C1 segment of cervical spinal cord (tissue), 14 donors: ENCODE measurements at regions not wholly inside any gene's neighbourhood (a gene's known extent, or its start where the extent isn't known, plus 50 kb on each side); places are given as distances from the start of the nearest gene placed in this dataset.

ENCODE experiments used
- DNase-seq, 14 donors: peaks; one replicate each; lab custom pipeline; 2025; lab: John Stamatoyannopoulos, UW

GRCh38 chr2:236689981-236690380, 120.4 kb downstream of the ACKR3 start:
- DNase-seq, result no peak

GRCh38 chr2:236690726-236691125, 121.1 kb downstream of the ACKR3 start:
- no peak for DNase-seq

DNA sequence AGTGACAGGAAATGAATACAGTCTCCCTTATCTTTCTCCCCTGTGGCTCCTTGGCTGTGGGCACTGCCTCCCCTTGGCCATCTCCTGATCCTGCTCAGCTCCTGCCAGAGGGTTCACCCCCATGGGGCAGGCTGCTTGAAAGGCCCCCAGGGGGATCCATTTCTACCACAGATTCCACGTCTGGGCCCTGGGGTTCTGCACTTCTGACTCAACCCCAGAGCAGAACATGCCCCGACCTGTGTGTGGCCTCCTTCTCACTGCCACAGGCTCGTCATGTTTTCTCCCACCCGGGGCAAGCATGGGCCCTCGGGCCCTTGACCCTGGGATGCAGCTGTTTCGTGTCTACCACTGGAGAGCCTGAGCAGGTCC, 122.2 kb downstream of the ACKR3 start:
- no peak for DNase-seq

DNA sequence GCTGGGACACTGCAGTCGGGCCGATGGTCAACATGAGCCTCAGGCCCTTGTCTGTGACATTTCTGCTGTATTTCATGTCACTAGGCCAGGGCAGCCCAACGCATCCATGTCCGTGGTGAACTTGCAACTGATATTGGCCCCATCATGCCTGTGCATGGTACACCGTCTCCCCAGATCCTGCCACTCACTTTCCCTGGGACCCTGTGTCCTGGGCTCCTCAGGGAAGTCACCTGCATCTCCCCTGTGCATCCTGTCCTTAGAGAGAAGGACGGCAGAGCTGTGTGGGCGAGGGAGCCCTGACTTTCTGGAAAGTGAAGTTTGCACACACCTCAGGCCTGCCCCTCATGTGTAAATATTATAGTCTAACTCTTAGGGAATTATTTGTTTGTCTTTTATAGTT, 123.3 kb downstream of the ACKR3 start:
- no peak for DNase-seq

DNA sequence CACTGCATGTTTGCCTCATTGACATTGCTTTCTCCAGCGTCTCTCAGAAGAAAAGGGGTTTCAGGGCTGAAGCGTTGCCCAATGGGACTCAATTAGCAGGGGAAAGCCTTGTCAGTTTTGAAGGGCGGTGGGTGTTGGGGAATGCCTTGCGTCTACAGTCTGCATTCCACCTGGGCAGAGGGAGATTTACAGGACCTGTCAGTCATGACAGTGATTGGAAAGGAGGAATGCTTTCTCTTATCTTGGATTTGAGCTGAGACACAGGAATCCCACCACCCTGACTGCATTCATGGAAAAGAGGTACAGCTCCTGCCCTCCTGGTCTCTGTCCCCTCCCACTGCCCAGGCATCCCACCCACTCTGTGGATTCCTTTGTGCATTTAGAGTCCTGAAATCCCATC, 123.9 kb downstream of the ACKR3 start:
- DNase-seq, result no peak

DNA sequence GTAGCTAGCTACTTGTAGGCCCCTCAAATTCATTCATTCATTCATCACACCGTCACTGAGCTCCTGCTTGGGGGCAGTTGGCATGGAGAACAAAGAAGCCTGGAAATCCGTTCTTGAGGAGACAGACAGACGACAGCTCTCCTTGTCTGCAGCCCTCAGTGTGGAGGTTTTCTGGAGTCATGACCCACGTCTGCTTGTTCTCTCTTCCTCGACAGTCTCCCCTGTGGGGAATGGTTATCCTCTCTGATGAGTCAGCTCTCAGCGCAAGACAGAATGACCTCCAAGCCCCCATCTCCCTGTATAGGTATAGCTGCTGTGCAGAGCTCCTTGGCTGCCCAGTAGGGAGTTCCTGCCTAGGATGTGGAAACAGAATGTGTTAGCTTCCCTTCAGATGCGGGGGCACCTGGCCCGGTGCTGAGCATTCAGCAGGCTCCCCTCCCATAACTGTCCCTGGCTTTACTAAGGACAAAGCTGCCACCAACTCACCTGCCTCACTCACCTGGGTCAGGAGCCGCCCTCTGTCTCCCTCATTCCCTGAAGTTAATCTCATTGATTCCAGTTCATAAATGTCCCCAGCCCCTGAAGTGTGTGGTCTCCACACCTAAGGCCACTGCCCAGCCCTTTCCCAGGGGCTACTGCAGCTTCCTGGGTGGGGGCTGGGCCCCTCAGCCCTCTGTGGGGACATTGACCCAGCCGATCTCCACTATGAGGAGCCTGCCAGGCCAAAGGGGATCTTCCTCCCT, 124.7 kb downstream of the ACKR3 start:
- no peak for DNase-seq

GRCh38 chr2:236696834-236697233, 127.2 kb downstream of the ACKR3 start:
- no peak for DNase-seq

GRCh38 chr2:236698016-236698627, 128.5 kb downstream of the ACKR3 start:
- peak in 1 of 14 donors; percentile 35 for DNase-seq

DNA sequence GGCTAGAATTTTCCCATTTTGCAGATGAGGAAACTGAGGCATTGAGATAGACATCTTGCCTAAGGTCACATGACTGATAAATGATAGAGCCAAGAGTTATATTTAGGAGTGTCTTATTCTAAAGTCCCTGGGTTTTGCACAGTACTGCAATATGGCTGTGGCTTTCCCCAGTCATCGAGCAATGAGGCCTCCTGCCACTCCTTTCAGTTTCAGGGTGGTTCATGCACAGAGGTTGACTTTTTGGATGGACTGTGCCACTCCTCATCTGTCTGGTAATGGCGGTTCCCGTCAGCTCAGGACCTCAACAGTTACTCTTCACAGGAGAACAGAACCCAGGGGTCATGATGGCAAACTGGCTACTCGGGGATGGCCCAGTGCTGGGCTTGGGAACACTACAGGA, 131.1 kb downstream of the ACKR3 start:
- DNase-seq, result no peak

GRCh38 chr2:236702657-236703372, 133.2 kb downstream of the ACKR3 start:
- no peak for DNase-seq

DNA sequence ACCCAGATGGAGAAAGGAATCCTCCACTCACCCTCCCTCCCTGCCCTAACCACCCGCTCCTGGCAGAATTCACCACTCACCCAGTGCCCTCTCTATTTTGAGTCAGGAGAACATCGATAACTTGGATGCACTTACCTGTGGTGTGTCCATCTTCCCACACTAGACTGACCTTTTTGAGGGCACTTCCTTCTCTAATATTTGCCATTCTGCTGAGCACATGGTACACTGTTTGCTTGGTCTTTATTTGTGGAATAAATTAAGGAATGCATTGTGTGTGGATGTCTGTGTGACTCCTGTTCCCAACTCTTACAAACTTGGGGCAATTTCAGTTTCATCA, 133.7 kb downstream of the ACKR3 start:
- DNase-seq, result no peak

- no peak for DNase-seq
These were observed 134.3 kb downstream of the ACKR3 start for GRCh38 chr2:236703906-236704305.

DNA sequence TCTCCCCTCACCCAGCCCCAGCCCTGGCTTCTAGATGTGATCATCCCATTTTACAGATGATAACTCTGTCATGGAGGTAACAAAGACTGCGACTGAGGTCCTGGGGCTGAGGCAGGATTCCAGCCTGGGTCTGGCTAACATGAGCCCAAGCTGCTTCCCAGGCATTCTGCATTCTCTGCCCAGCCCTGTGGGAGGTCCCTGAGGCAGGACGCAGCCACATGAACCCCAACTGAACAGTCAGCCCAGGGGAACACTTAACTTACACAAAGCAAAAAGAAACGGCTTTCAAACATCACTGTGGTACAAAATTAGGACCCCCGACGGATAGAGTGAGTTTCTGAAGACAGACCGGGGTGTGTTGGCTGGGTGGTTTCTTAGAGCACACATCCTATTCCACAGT, 135.3 kb downstream of the ACKR3 start:
- DNase-seq, result no peak

GRCh38 chr2:236705295-236706105, 135.9 kb downstream of the ACKR3 start:
- DNase-seq, result no peak

- DNase-seq, result peak in 1 of 14 donors; percentile 12
These were observed 136.7 kb downstream of the ACKR3 start for GRCh38 chr2:236706288-236706687.

GRCh38 chr2:236706803-236707202, 137.2 kb downstream of the ACKR3 start:
- DNase-seq, result no peak

DNA sequence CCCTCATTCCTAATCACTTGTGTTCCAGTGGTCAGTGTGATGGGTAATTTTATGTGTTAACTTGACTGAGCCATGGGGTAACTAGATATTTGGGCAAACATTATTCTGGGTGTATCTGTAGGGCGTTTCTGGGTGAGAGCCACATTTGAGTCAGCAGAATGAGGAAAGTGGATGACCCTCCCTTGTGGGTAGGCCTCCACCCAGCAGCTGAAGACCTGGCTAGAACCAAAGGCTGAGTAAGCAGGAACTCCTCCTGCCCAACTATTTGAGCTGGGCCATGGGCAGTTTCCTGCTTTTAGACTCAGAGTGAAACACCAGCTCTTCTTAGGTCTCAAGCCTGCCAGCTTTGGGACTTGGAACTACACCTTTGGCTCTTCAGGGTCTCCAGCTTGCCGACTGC, 141.8 kb downstream of the ACKR3 start:
- DNase-seq, result no peak

DNA sequence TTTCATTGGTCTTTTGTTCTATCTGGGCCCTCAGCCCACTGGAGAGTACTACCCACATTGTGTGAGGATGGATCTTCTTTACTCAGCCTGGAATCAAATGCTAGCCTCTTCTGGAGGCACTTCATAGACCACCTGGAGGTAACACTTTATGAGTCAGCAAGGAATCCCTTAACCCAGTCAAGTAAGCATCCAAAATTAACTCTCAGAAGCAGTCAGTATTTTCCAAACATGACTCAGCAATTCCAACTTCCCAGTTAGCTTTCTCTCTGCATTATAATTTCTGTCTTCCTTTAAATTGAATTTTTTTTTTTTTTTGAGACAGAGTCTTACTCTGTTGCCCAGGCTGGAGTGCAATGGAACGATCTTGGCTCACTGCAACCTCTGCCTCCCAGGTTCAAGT, 142.7 kb downstream of the ACKR3 start:
- DNase-seq, result no peak

DNA sequence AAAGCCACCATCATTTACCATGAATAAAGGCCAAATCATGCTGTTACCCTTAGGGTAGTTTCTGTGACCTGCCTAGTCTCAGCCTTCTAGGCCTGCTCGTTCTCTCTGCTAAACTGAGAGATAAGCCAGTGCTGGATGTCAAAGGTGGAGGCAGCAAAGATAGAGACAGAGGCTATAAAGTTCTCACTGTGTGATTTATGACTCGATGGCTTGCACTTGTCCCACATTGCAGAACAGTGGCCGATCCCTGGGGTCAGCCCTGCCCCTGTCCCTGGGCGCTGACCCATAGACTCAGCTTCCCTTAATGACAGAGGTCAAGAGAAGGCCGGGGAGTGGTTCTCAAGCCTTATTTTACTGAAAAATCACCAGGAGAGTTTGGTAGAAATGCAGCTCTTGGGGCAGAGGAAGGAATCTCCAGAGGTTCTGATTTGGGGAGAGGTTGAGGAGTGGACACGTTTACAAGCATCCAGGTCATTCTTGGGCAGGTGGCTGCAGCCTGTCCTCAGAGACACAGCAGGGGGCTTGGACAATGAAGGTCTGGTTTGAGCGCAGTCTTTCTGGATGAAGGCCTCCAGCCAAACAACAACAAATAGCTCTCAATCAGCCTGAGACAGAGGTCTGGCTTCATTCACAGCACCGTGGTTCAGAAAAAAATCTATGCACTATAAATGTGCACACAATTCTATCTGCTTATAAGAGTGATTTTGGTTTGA, 143.5 kb downstream of the ACKR3 start:
- no peak for DNase-seq

DNA sequence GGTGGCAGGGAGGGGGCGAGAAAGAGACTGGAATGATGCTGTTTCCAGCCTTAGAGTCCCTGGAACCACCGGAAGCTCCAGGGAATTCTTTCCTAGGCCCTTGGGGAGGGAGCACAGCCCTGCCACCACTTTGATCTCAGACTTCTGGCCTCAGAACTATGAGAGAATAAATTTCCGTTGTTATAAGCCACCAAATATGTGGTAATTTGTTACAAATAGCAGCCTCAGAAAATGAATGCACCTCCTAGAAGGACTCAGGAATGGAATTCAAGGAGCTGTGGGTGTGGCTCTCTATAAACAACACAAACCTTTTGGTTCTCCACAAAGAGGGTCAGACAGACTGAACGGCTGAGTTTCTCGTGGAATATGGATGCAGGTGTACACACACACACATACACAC, 144.5 kb downstream of the ACKR3 start:
- DNase-seq, result no peak

DNA sequence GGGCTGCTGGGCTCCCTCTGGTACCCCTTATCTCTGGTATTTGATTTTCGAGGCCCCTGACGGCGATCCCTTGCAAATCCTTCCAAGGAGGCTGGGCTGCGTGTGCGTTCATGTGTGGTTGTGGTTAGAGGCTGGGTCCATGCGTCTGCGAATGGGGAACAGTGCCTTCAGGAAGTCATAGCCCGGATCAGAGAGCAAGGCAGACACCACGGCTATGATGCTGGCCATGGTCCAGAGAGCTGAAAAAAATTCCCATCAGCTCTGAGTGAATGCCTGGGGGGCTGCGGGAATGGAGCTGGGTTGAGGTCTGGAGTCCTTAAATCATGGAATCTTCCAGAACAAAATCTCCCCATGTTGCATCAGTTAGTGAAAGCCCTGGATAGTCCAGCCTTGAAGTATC, 145.5 kb downstream of the ACKR3 start:
- DNase-seq, result no peak
